OCI-LY7 (cell line): ENCODE measurements at regions not wholly inside any gene's neighbourhood (a gene's known extent, or its start where the extent isn't known, plus 50 kb on each side); places are given as distances from the start of the nearest gene placed in this dataset.

Experiments
- BruUV-seq: library from RNA; stranded (reverse); fragments of 400-500 nt; replicated peaks from 2 replicates; lab custom pipeline; 2021; lab: Mats Ljungman, UMichigan
- CTCF ChIA-PET: fragments of 300-600 bp; sonication (Branson Sonifier 250); formaldehyde crosslinking; loops from one replicate; lab custom pipeline; 2022; ENCODE audit warnings: antibody characterized with exemption; ENCODE audit not compliant: unreplicated experiment; lab: Charles Lee
- POLR2A ChIA-PET: fragments of 300-600 bp; sonication (Branson Sonifier 250); formaldehyde crosslinking; loops from one replicate; lab custom pipeline; 2022; ENCODE audit warnings: antibody characterized with exemption; lab: Charles Lee
- DNase-seq: peaks from one replicate; pipeline ENCODE4 v3.0.0-alpha.2; 2015; ENCODE audit warnings: low spot score
- H2AFZ ChIP-seq: fragments of 200-600 bp; sonication (generic), shearing (Covaris generic); 2 replicates; pipeline ENCODE4 v1.6.1; 2014; ENCODE audit warnings: mild to moderate bottlenecking, antibody characterized with exemption, low read length, moderate library complexity
- H3K27ac ChIP-seq: fragments of 200-600 bp; sonication (generic); 2 replicates; pipeline ENCODE4 v1.5.1; 2014; ENCODE audit warnings: mixed run types, low read depth, mild to moderate bottlenecking, moderate library complexity, low read length, inconsistent platforms; ENCODE audit not compliant: poor library complexity, severe bottlenecking
- H3K36me3 ChIP-seq: fragments of 200-600 bp; sonication (generic); 2 replicates; pipeline ENCODE4 v1.6.1; 2014; ENCODE audit warnings: mild to moderate bottlenecking, antibody characterized with exemption, low read length, moderate library complexity, mixed read lengths; ENCODE audit not compliant: insufficient read depth
- H3K4me1 ChIP-seq: fragments of 200-600 bp; sonication (generic); 2 replicates; pipeline ENCODE4 v1.5.1; 2014; ENCODE audit warnings: mild to moderate bottlenecking, low read length; ENCODE audit not compliant: insufficient read depth, poor library complexity, severe bottlenecking
- H3K4me2 ChIP-seq: fragments of 200-600 bp; sonication (generic); 2 replicates; pipeline ENCODE4 v1.6.1; 2014; ENCODE audit warnings: mild to moderate bottlenecking, low read length
- H3K4me3 ChIP-seq: fragments of 200-600 bp; sonication (generic); 2 replicates; pipeline ENCODE4 v1.5.1; 2014; ENCODE audit warnings: mild to moderate bottlenecking, low read depth, low read length; ENCODE audit not compliant: poor library complexity, severe bottlenecking
- H3K79me2 ChIP-seq: fragments of 200-600 bp; sonication (generic); 2 replicates; pipeline ENCODE4 v1.6.1; 2016; ENCODE audit warnings: low read depth, mild to moderate bottlenecking, low read length, moderate library complexity, mixed read lengths; ENCODE audit not compliant: insufficient read depth
- H3K9me2 ChIP-seq: fragments of 200-600 bp; sonication (generic); 2 replicates; pipeline ENCODE4 v1.6.1; 2016; ENCODE audit warnings: mild to moderate bottlenecking, low read length, mixed read lengths; ENCODE audit not compliant: insufficient read depth
- H3K9me3 ChIP-seq: fragments of 200-600 bp; sonication (generic); 2 replicates; pipeline ENCODE4 v1.6.1; 2014; ENCODE audit warnings: mild to moderate bottlenecking, mixed run types, low read length, mixed read lengths
- H4K20me1 ChIP-seq: fragments of 200-600 bp; sonication (generic); 2 replicates; pipeline ENCODE4 v1.6.1; 2014; ENCODE audit warnings: mild to moderate bottlenecking, antibody characterized with exemption, low read length, moderate library complexity, mixed read lengths; ENCODE audit not compliant: insufficient read depth
- CTCF ChIP-seq: fragments of 200-600 bp; sonication (generic); conservative IDR thresholded peaks from 2 replicates; pipeline ENCODE4 v1.5.1; 2014; ENCODE audit warnings: mild to moderate bottlenecking, antibody characterized with exemption, low read length, moderate library complexity, mixed read lengths
- EZH2phosphoT487 ChIP-seq: fragments of 200-600 bp; sonication (generic); IDR thresholded peaks from 2 replicates; pipeline ENCODE4 v1.6.1; 2018; ENCODE audit warnings: low read depth, borderline replicate concordance, mild to moderate bottlenecking, mixed run types, antibody characterized with exemption, low read length, moderate library complexity, mixed read lengths
- intact Hi-C: fragments of 100-400 bp; cut with micrococcal nuclease; formaldehyde crosslinking; loops from one replicate; pipeline ENCODE4 v1.10.0; 2022; ENCODE audit not compliant: unreplicated experiment

- intact Hi-C loops: no loop called here
- POLR2A ChIA-PET: no interaction called here
These were observed 106.7 kb downstream of the MIS18A start for GRCh38 chr21:32172106-32172505.

DNA sequence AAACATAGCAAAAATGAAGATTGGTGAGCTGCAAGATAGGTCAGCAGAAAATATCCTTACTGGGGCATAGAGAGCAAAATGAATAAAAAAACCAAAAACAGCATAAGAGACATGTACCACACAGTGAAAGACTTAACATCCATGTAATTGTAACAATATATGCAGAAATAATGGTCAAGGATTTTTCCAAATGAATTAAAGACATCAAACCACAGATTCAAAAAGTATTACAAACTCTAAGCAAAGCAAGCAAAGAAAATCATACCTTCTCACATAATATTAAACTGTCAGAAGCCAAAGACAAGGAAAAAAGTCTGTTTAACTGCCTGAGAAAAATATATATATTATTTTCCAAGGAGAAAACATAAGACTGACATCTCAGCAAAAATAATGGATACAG is 111.3 kb downstream of the MIS18A start:
- DNase-seq: no peak
- Histone ChIP-seq H3K4me2 (no peak overlapping the region), H3K79me2 (no peaks in the 10 kb centered on the region), H3K4me1 (no peaks in the 10 kb centered on the region), H2AFZ (no peak overlapping the region), H3K9me3 (no peaks in the 10 kb centered on the region), H3K27ac (no peak overlapping the region), H3K9me2 (no peaks in the 10 kb centered on the region), H3K4me3 (no peak overlapping the region), H3K36me3 (no peaks in the 10 kb centered on the region), H4K20me1 (no peaks in the 10 kb centered on the region)
- CTCF ChIA-PET: no interaction called here
- POLR2A ChIA-PET: no interaction called here
- TF ChIP-seq EZH2phosphoT487: no peak
- no peak for TF ChIP-seq CTCF
- intact Hi-C loops: no loop called here
- BruUV-seq: no TSS peak

More at GRCh38 chr21:32172106-32172505, 106.7 kb downstream of the MIS18A start:
- TF ChIP-seq EZH2phosphoT487: no peak
- TF ChIP-seq CTCF: no peak
- no TSS peak for BruUV-seq
- no peak for DNase-seq
- no peaks in the 10 kb centered on the region for H3K9me3 ChIP-seq
- H3K4me1 ChIP-seq: no peaks in the 10 kb centered on the region
- H3K4me2 ChIP-seq: no peak overlapping the region
- H3K4me3 ChIP-seq: no peak overlapping the region
- H3K27ac ChIP-seq: no peak overlapping the region
- CTCF ChIA-PET: no interaction called here
- H3K9me2 ChIP-seq: no peaks in the 10 kb centered on the region
- no peaks in the 10 kb centered on the region for H3K36me3 ChIP-seq
- no peaks in the 10 kb centered on the region for H4K20me1 ChIP-seq
- H2AFZ ChIP-seq: no peak overlapping the region
- H3K79me2 ChIP-seq: no peaks in the 10 kb centered on the region

DNA sequence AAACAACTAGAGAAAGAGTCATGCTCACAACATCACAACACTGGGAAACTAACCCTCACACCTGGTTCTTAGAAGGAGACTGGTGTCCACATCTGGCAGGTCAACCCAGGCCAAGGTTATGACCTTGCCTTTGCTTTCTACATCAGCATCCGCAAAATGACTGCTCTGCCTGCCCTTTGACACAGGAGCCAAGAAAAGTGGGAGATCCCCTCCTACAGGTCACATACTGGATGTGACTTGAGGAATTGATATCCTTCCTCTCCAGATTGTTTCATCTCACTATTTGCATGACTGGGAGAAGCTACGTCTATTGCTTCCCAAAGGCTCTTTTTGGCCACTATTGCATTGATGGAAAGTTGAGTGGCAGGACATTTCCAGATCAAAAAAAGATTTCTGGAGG is 115.5 kb downstream of the MIS18A start:
- Histone ChIP-seq H3K4me3 (no peak overlapping the region), H3K9me2 (no peaks in the 10 kb centered on the region), H3K4me1 (no peaks in the 10 kb centered on the region), H3K79me2 (no peaks in the 10 kb centered on the region), H4K20me1 (no peaks in the 10 kb centered on the region), H2AFZ (no peak overlapping the region), H3K36me3 (no peaks in the 10 kb centered on the region), H3K4me2 (no peak overlapping the region), H3K9me3 (no peaks in the 10 kb centered on the region), H3K27ac (no peak overlapping the region)
- DNase-seq: no peak
- CTCF ChIA-PET: no interaction called here
- POLR2A ChIA-PET: no interaction called here
- TF ChIP-seq CTCF: no peak
- no peak for TF ChIP-seq EZH2phosphoT487
- intact Hi-C loops: no loop called here
- BruUV-seq: no TSS peak
